Fibroblast of the aortic adventitia (primary cell): ENCODE measurements at regions not wholly inside any gene's neighbourhood (a gene's known extent, or its start where the extent isn't known, plus 50 kb on each side); places are given as distances from the start of the nearest gene placed in this dataset.

Experiments used
- DNase-seq: peaks from one replicate; pipeline ENCODE4 v3.0.0-alpha.2; 2010; ENCODE audit warnings: low read depth
- H3K4me3 ChIP-seq: 2 replicates; pipeline ENCODE4 v1.5.1; 2011; ENCODE audit warnings: low read depth, mild to moderate bottlenecking, control low read depth, low read length, moderate library complexity
- CTCF ChIP-seq: IDR thresholded peaks from 2 replicates; pipeline ENCODE4 v1.5.1; 2011; ENCODE audit warnings: mild to moderate bottlenecking, low read length, control low read depth, inconsistent platforms; ENCODE audit not compliant: insufficient read depth

DNA sequence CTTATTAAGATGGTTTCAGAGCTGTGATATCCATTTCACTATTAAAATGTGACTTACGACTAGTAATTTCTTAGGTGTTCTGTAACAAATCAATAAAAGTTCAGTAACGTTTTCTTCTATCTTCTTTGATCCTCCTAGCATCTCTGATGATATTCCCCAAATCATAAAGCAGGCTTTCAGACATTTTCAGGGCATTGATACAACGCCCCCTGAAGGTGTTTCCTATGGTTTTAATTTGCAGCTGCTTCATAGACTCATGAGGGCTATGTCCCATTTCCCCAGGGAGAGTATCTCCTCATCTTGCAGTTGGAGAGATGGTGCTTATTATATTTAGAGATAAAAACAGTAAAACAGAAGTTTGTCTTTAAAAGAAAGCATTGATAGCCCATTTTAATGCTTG lies 246.8 kb upstream of the CNTN3 start:
- TF ChIP-seq CTCF: no peak

DNA sequence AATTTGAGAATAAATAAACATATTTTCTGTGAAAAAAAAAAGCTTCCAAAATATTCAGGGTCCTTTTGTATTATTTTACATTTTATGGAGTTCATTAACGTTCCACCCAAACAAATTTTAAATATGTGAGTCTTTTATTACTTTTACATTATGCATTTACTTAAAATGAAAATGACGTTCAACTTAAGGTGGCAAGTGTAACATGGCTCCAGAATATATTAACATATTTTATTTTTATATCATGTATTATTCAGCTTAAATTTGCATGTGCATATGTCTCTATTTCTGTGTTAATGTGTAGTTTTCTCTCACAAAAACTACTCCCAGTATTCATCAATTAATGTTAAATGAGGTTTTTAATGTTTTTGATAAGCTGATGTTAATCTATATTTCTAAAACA lies 243.6 kb upstream of the CNTN3 start:
- TF ChIP-seq CTCF: no peak
- no peak overlapping the region for H3K4me3 ChIP-seq
- DNase-seq: no peak

More for the DNA sequence above, 246.8 kb upstream of the CNTN3 start:
- H3K4me3 ChIP-seq: no peak overlapping the region
- no peak for DNase-seq

DNA sequence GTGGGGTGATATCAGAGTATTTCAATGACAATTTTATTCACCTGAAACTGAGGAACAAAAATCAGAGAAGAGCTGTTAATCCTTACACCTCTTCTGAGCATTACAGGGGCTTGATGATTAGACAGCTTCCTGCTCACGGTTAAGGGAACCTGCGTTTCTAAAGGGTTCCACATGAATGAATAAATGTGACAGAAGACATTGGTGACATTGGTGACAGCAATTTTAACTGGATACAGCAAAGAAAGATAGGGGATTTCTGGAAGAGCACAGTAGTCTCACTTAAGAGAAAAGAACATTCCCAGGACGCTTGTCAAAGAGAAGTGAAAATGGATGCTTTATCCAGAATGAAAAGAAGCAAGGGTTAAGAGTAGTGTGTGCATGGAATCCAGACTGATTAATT lies 235.9 kb upstream of the CNTN3 start:
- H3K4me3 ChIP-seq: no peak overlapping the region
- DNase-seq: no peak
- no peak for TF ChIP-seq CTCF

DNA sequence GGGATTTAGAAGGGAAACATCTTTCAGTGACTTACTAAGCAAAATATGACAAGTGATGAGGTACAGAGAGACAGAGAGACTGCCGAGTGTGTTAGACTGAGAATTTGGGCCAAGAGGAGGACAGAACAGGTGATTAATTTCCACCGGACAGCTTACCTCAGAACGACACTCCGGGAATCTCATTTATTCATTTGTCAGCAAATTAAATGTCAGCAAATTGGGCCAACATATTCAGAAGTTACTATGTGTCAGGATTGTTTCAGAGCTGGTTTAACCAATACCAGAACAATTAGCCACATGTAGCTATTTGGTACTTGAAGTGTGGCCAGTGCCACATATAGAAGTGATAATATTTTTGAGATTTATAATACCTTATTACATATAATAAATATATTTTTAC lies 232.6 kb upstream of the CNTN3 start:
- no peak overlapping the region for H3K4me3 ChIP-seq
- no peak for DNase-seq
- no peak for TF ChIP-seq CTCF

- TF ChIP-seq CTCF: no peak
- H3K4me3 ChIP-seq: no peak overlapping the region
- DNase-seq: no peak
Measured at GRCh38 chr3:74845081-74845480, 230.6 kb upstream of the CNTN3 start.

GRCh38 chr3:74844428-74844827 lies 230.0 kb upstream of the CNTN3 start:
- no peak overlapping the region for H3K4me3 ChIP-seq
- no peak for TF ChIP-seq CTCF
- no peak for DNase-seq

GRCh38 chr3:74842649-74843048 lies 228.2 kb upstream of the CNTN3 start:
- TF ChIP-seq CTCF: no peak
- DNase-seq: no peak
- H3K4me3 ChIP-seq: no peak overlapping the region
